B cell (primary cell): ENCODE measurements at regions not wholly inside any gene's neighbourhood (a gene's known extent, or its start where the extent isn't known, plus 50 kb on each side); places are given as distances from the start of the nearest gene placed in this dataset.

Experiments
- ATAC-seq: fragments of 200-7000 bp; cut with Tn5 transposase; one replicate; pipeline ENCODE4 v1.10.0; 2021; ENCODE audit warnings: low read depth, mild to moderate bottlenecking, moderate number of reproducible peaks, moderate library complexity
- CTCF ChIA-PET: fragments of 350-600 bp; sonication (Branson Sonifier 250); formaldehyde crosslinking; loops from one replicate; lab custom pipeline; 2021; ENCODE audit warnings: antibody characterized with exemption, inconsistent platforms; lab: Charles Lee
- POLR2A ChIA-PET: fragments of 350-600 bp; sonication (Branson Sonifier 250); formaldehyde crosslinking; loops from one replicate; lab custom pipeline; 2021; ENCODE audit warnings: antibody characterized with exemption; lab: Charles Lee
- DNase-seq: peaks from one replicate; pipeline ENCODE4 v3.0.0; 2013
- H2AFZ ChIP-seq: 2 replicates; pipeline ENCODE4 v1.6.1; 2012; ENCODE audit warnings: mild to moderate bottlenecking, low read depth, low read length; ENCODE audit not compliant: insufficient read depth, poor library complexity, severe bottlenecking
- H3K27ac ChIP-seq, 2 donors: 1 replicate in 1 of 2; 2 replicates in 1 of 2; pipeline ENCODE4 v1.5.1; 2012 to 2013; ENCODE audit warnings: low read length in 2 of 2, mild to moderate bottlenecking in 2 of 2, moderate library complexity in 1 of 2
- H3K27me3 ChIP-seq, 4 experiments: fragments of 200-600 bp in 1 of 4; sonication (generic) in 1 of 4; replicated peaks in 1 of 4; 1 replicate in 2 of 4; 2 replicates in 2 of 4; pipeline versions ENCODE4 v1.6.1 to v1.7.0; 2013 to 2016; ENCODE audit warnings: low read length in 3 of 4, mild to moderate bottlenecking in 2 of 4, mixed read lengths in 1 of 4, moderate library complexity in 1 of 4; ENCODE audit not compliant: insufficient read depth in 4 of 4, control insufficient read depth in 3 of 4; ENCODE audit errors: control extremely low read depth in 1 of 4
- H3K36me3 ChIP-seq, 2 experiments: replicated peaks in 1 of 2; 1 replicate in 1 of 2; 2 replicates in 1 of 2; pipeline versions ENCODE4 v1.6.1 to v1.7.1; 2013; ENCODE audit warnings: low read length in 1 of 2; ENCODE audit not compliant: insufficient read depth in 2 of 2, control insufficient read depth in 1 of 2; ENCODE audit errors: control extremely low read depth in 1 of 2, extremely low read depth in 1 of 2
- H3K4me1 ChIP-seq, 2 donors: fragments of 200-600 bp in 1 of 2; sonication (generic) in 1 of 2; 1 replicate in 1 of 2; 2 replicates in 1 of 2; pipeline versions ENCODE4 v1.5.1 to v1.6.1; 2013 to 2017; ENCODE audit warnings: low read length in 2 of 2; ENCODE audit not compliant: control insufficient read depth in 2 of 2, insufficient read depth in 2 of 2
- H3K4me2 ChIP-seq: replicated peaks from 2 replicates; pipeline ENCODE3; 2012; ENCODE audit warnings: mild to moderate bottlenecking, low read depth, low read length; ENCODE audit not compliant: poor library complexity, severe bottlenecking
- H3K4me3 ChIP-seq, 5 experiments: fragments of 200-600 bp in 1 of 5; sonication (generic) in 1 of 5; 1 replicate in 3 of 5; 2 replicates in 2 of 5; pipeline versions ENCODE4 v1.5.1 to v1.7.0; 2011 to 2016; ENCODE audit warnings: low read length in 4 of 5, mild to moderate bottlenecking in 4 of 5, low read depth in 2 of 5, control low read depth in 1 of 5, moderate library complexity in 1 of 5; ENCODE audit not compliant: insufficient read depth in 1 of 5; ENCODE audit errors: control extremely low read depth in 1 of 5, extremely low read depth in 1 of 5
- H3K79me2 ChIP-seq: fragments of 200-600 bp; sonication (generic); one replicate; pipeline ENCODE4 v1.6.0; 2016; ENCODE audit warnings: low read length; ENCODE audit not compliant: control insufficient read depth, insufficient read depth
- H3K9ac ChIP-seq: fragments of 200-600 bp; sonication (generic); 2 replicates; pipeline ENCODE4 v1.6.1; 2017; ENCODE audit warnings: mild to moderate bottlenecking, low read length, moderate library complexity
- H3K9me3 ChIP-seq, 3 donors: one replicate each; pipeline versions ENCODE4 v1.6.1 to v1.7.1; 2013; ENCODE audit warnings: low read length in 2 of 3; ENCODE audit not compliant: control insufficient read depth in 2 of 3, insufficient read depth in 1 of 3; ENCODE audit errors: control extremely low read depth in 1 of 3
- H4K20me1 ChIP-seq: 2 replicates; pipeline ENCODE4 v1.6.0; 2012; ENCODE audit warnings: mild to moderate bottlenecking, low read length; ENCODE audit not compliant: insufficient read depth, control insufficient read depth, poor library complexity, severe bottlenecking
- H3K27ac Mint-ChIP-seq: one replicate; pipeline ENCODE4 v1.8.0; 2021; ENCODE audit warnings: mixed read lengths
- H3K27me3 Mint-ChIP-seq: one replicate; pipeline ENCODE4 v1.8.0; 2021; ENCODE audit warnings: mixed read lengths
- H3K4me1 Mint-ChIP-seq: one replicate; pipeline ENCODE4 v1.8.0; 2021; ENCODE audit warnings: mixed read lengths
- H3K4me3 Mint-ChIP-seq: one replicate; pipeline ENCODE4 v1.8.0; 2021; ENCODE audit warnings: mixed read lengths
- H3K9me3 Mint-ChIP-seq: one replicate; pipeline ENCODE4 v1.8.0; 2022; ENCODE audit warnings: mixed read lengths; ENCODE audit not compliant: insufficient read depth
- EZH2 ChIP-seq: IDR thresholded peaks from 2 replicates; pipeline ENCODE4 v1.6.1; 2012; ENCODE audit warnings: borderline replicate concordance, low read depth, mild to moderate bottlenecking, moderate library complexity, low read length; ENCODE audit not compliant: insufficient read depth, poor library complexity, severe bottlenecking
- WGBS: methylation state at CpG from one replicate; pipeline ENCODE4 v1.1.5; 2013; ENCODE audit warnings: missing lambda C conversion rate; ENCODE audit not compliant: insufficient coverage; 5-methylcytosine and 5-hydroxymethylcytosine counted together
- intact Hi-C: fragments of 100-400 bp; cut with micrococcal nuclease; formaldehyde crosslinking; loops from one replicate; pipeline ENCODE4 v1.10.0; 2022
- TF ChIP-seq, protein P1 (sequence below): fragments of 200-600 bp; IDR thresholded peaks from one replicate; pipeline ENCODE4 v1.8.0; 2022; ENCODE audit warnings: antibody characterized with exemption, mild to moderate bottlenecking

DNA sequence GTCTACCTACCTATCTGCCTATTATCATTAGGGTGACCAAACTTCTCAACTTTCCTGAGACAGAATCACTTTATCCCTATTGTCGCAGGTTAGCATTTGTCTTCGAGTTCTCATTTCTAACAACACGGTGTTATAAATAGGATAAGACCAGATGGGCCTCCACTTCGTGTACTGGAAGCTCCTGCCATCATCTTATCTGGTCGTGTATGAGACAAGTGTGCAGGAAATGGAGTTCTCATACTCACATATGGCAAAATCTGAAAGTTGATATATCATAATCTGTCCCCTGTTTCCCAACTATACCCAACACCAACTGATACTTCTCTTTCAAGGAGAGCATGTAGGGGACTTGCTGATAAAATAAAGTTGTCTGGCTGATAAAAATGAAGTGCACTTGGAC, 287.4 kb upstream of the FOXK1 start:
- H3K27me3 Mint-ChIP-seq, result no peaks in the 10 kb centered on the region
- no peak for ATAC-seq
- Histone ChIP-seq H3K9ac (no peak overlapping the region), H4K20me1 (no peaks in the 10 kb centered on the region), H3K27me3 (no peaks in the 10 kb centered on the region), H2AFZ (no peak overlapping the region), H3K4me2 (no peak overlapping the region), H3K36me3 (no peaks in the 10 kb centered on the region), H3K79me2 (no peaks in the 10 kb centered on the region), H3K4me1 (no peaks in the 10 kb centered on the region), H3K27ac (no peak overlapping the region), H3K9me3 (peaks cover 0 to 6% (median 0%) of the 10 kb centered on the region in 3 donors), H3K4me3 (no peak overlapping the region)
- H3K9me3 Mint-ChIP-seq, result peaks cover 2% of the 10 kb centered on the region
- no peak for TF ChIP-seq EZH2
- TF ChIP-seq, protein P1, sequence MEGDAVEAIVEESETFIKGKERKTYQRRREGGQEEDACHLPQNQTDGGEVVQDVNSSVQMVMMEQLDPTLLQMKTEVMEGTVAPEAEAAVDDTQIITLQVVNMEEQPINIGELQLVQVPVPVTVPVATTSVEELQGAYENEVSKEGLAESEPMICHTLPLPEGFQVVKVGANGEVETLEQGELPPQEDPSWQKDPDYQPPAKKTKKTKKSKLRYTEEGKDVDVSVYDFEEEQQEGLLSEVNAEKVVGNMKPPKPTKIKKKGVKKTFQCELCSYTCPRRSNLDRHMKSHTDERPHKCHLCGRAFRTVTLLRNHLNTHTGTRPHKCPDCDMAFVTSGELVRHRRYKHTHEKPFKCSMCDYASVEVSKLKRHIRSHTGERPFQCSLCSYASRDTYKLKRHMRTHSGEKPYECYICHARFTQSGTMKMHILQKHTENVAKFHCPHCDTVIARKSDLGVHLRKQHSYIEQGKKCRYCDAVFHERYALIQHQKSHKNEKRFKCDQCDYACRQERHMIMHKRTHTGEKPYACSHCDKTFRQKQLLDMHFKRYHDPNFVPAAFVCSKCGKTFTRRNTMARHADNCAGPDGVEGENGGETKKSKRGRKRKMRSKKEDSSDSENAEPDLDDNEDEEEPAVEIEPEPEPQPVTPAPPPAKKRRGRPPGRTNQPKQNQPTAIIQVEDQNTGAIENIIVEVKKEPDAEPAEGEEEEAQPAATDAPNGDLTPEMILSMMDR, result no peak
- no peak overlapping the region for H3K4me3 Mint-ChIP-seq
- WGBS, result no CpG with 5 or more reads among the region's 5 CpGs
- CTCF ChIA-PET, result no interaction called here
- intact Hi-C loops, result no loop called here
- no peak overlapping the region for H3K27ac Mint-ChIP-seq
- POLR2A ChIA-PET, result no interaction called here
- DNase-seq, result no peak
- no peaks in the 10 kb centered on the region for H3K4me1 Mint-ChIP-seq

DNA sequence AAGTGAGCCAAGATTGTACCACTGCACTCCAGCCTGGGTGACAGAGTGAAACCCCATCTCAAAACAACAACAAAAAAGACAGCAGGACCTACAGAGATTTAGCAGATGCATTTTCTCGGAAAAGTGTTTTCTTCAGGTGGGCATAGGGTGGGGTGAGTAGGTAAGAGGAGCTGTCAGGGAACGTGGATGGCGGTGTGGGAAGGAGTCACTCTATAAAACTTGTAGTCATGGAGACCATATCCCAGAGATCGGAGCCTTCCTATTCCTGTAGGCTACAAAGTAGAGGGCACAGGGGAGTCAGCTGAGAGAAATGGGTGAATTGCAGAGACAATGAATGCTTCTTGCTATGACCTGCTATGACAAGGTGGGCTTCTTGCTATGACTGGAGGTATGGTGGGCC, 283.0 kb upstream of the FOXK1 start:
- ChIA-PET CTCF (no interaction called here), POLR2A (no interaction called here)
- Histone ChIP-seq H3K4me3 (no peak overlapping the region), H3K27me3 (no peaks in the 10 kb centered on the region), H2AFZ (no peak overlapping the region), H4K20me1 (no peaks in the 10 kb centered on the region), H3K79me2 (no peaks in the 10 kb centered on the region), H3K9ac (no peak overlapping the region), H3K4me2 (no peak overlapping the region), H3K36me3 (no peaks in the 10 kb centered on the region), H3K9me3 (peaks cover 0 to 6% (median 0%) of the 10 kb centered on the region in 3 donors), H3K27ac (no peak overlapping the region), H3K4me1 (no peaks in the 10 kb centered on the region)
- TF ChIP-seq EZH2, result no peak
- TF ChIP-seq, protein P1, result no peak
- WGBS, result 81% methylated on average over 3 of the region's 4 CpGs
- no peaks in the 10 kb centered on the region for H3K4me1 Mint-ChIP-seq
- no peak overlapping the region for H3K27ac Mint-ChIP-seq
- no peak overlapping the region for H3K4me3 Mint-ChIP-seq
- no peaks in the 10 kb centered on the region for H3K27me3 Mint-ChIP-seq
- H3K9me3 Mint-ChIP-seq, result no peaks in the 10 kb centered on the region
- intact Hi-C loops, result no loop called here
- ATAC-seq, result no peak
- no peak for DNase-seq
